Inflammatory macrophage (primary cell): ENCODE measurements at regions not wholly inside any gene's neighbourhood (a gene's known extent, or its start where the extent isn't known, plus 50 kb on each side); places are given as distances from the start of the nearest gene placed in this dataset.
"Not testable (repeated sequence)": the region's sequence is repeated elsewhere in the genome, so short reads cannot be mapped to it uniquely, and the experiment has no call there.

Experiments used
- DNase-seq, 2 donors: peaks; one replicate each; pipeline ENCODE4 v3.0.0-alpha.2; 2020 to 2022

- no peak for DNase-seq
Measured at GRCh38 chr13:44024167-44024845, 144.6 kb downstream of the LACC1 start.

- DNase-seq = peak; percentile 63 to 70
Measured at GRCh38 chr13:44024846-44025195, 145.1 kb downstream of the LACC1 start.

GRCh38 chr13:44026194-44026593 is 146.5 kb downstream of the LACC1 start:
- no peak for DNase-seq

GRCh38 chr13:44028734-44029133 is 149.0 kb downstream of the LACC1 start:
- DNase-seq = no peak

GRCh38 chr13:44030615-44031014 is 150.9 kb downstream of the LACC1 start:
- no peak for DNase-seq

GRCh38 chr13:44031555-44031954 is 151.9 kb downstream of the LACC1 start:
- no peak for DNase-seq

GRCh38 chr13:44032802-44033201 is 153.1 kb downstream of the LACC1 start:
- no peak for DNase-seq

GRCh38 chr13:44035400-44035799 is 155.7 kb downstream of the LACC1 start:
- no peak for DNase-seq

GRCh38 chr13:44040070-44040817 is 160.5 kb downstream of the LACC1 start:
- peak in 1 of 2 donors; percentile 18 for DNase-seq

GRCh38 chr13:44040818-44041100 is 161.1 kb downstream of the LACC1 start:
- DNase-seq = no peak

GRCh38 chr13:44044547-44045179 is 165.0 kb downstream of the LACC1 start:
- no peak for DNase-seq

GRCh38 chr13:44045180-44045562 is 165.5 kb downstream of the LACC1 start:
- DNase-seq = no peak

- no peak for DNase-seq
Measured at GRCh38 chr13:44046428-44046827, 166.7 kb downstream of the LACC1 start.

GRCh38 chr13:44048326-44048725 is 168.6 kb downstream of the LACC1 start:
- peak in 1 of 2 donors; percentile 21 for DNase-seq

GRCh38 chr13:44049081-44049945 is 169.6 kb downstream of the LACC1 start:
- DNase-seq = peak; percentile 56 to 60

GRCh38 chr13:44050450-44051063 is 170.9 kb downstream of the LACC1 start:
- DNase-seq = peak; percentile 34

- no peak for DNase-seq
Measured at GRCh38 chr13:44051405-44051804, 171.7 kb downstream of the LACC1 start.

GRCh38 chr13:44051918-44052675 is 172.4 kb downstream of the LACC1 start:
- DNase-seq = peak; percentile 63 to 67

- peak; percentile 12 to 44 for DNase-seq
Measured at GRCh38 chr13:44052780-44053184, 173.1 kb downstream of the LACC1 start.

- no peak for DNase-seq
Measured at GRCh38 chr13:44053208-44053607, 173.5 kb downstream of the LACC1 start.

GRCh38 chr13:44054525-44054924 is 174.8 kb downstream of the LACC1 start:
- DNase-seq = no peak

- not testable (repeated sequence) for DNase-seq
Measured at GRCh38 chr13:44055681-44056080, 176.0 kb downstream of the LACC1 start.
